HG03439 (cell line): ENCODE measurements at regions not wholly inside any gene's neighbourhood (a gene's known extent, or its start where the extent isn't known, plus 50 kb on each side); places are given as distances from the start of the nearest gene placed in this dataset.

ENCODE experiments used
- ATAC-seq: cut with Tn5 transposase; IDR thresholded peaks from one replicate; pipeline ENCODE4 v1.9.1; 2021; ENCODE audit warnings: mild to moderate bottlenecking, moderate library complexity; ENCODE audit not compliant: unreplicated experiment

DNA sequence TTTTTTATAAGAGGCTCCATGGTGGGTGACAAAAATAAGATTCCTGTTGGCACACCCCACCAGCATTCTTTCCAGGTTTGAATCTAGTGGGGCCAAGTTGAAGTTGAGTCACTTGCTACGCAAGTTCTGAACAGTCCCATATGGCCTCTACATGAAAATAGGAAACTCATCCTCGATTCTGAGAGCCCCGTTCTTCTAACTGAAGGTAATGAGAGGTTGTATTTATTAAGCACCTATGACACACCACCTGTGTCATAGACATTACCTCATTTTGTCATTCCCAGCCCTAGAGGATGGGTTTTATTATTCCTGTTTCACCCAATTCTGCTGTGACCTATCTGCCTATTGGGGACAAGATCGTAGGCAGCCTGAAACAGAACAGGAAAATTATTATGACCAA is 131.7 kb downstream of the ACTL7B start:
- no peak for ATAC-seq

DNA sequence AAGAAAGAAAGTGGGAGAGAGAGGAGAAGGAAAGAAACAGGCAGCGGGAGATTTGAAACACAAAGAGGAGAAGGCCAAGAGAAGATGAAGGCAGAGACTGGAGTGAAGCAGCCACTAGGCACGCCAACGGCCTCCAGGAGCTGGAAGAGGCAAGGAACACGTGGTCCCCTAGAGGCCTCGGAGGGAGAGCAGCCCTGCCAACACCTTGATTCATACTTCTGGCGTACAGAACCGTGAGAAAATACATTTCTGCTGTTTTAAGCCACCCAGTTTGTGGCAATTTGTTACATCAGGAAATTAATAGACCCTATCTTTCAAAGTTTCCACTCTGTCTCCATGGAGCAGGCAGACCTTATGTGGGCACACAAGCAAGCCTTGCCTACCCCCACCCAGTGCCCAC is 133.4 kb downstream of the ACTL7B start:
- no peak for ATAC-seq

DNA sequence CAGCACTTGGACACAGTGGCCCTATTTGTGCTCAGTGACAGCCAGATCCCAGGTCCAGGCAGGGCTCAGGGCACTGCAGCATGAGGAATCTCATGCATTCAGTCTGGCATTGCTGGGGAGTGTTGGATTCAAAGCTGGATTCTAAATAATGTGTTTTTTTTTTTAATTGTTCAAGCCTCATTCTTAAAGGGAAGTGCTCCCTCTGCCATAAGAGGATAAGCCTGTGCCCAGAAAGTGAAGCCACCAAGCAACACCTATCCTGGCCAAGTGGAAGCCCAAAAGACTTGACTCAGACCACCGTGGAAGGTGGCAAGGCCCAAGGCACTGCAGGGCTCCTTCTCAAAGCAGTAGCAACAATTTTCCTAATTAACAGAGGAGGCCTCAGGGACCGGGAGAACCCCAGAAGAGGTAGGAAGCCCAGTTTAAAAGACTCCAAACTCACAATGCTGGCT is 135.6 kb downstream of the ACTL7B start:
- ATAC-seq, result no peak

DNA sequence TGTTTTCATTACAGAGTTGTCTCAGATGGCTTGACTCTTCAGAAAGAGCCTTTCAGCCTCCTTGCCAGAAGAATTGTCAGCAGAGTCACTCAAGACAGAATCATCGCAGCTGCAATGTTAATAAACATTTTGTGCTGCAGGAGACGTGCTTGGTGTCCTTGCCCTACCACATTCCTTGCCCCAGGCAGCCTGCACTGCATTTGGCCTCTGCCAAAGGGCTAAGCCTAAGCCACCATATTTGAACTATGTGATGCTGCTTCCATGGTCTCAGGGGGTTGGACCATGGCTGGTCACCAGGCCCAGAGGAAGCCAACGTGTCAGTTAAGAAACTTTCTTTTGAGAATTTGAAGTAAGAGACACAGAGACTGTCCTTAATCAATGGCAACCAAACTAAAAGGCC is 145.4 kb downstream of the ACTL7B start:
- no peak for ATAC-seq

DNA sequence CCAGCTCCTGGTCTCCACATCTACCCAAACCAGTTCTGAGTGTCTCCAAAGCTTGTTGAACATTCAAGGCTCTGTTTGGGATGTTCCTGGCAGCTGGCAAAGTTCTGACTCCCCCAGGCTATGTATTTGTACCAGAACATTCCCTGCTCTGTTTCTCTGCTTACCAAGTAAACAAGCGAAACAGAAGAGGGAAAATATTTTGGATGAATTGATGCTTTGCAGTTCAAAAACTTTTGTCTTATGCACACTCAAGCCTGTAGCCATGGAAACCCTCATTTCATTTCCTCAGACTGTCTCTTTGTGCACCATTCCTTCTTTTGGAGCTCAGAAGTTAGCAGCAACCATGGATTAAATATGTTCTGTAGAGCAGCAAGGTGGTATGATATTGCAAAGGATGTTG is 145.8 kb downstream of the ACTL7B start:
- ATAC-seq, result no peak

DNA sequence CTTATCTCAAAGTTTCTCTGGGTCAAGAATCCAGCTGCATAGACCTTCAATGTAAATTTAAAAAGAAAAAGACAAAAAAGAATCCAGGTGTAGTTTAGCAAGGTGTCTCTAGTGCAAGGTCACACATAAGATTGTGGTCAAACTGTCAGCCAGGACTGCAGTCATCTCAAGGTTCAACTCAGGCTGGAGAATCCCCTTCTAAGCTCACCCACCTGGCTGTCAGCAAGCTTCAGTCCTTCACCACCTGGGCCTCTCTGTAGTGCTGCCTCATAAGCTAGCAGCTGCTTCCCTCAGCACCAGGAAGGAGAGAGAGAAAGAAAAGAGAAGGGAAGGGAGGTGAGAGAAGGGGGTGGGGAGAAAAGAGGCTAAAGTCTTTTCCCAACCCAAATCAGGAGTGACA is 146.7 kb downstream of the ACTL7B start:
- no peak for ATAC-seq

DNA sequence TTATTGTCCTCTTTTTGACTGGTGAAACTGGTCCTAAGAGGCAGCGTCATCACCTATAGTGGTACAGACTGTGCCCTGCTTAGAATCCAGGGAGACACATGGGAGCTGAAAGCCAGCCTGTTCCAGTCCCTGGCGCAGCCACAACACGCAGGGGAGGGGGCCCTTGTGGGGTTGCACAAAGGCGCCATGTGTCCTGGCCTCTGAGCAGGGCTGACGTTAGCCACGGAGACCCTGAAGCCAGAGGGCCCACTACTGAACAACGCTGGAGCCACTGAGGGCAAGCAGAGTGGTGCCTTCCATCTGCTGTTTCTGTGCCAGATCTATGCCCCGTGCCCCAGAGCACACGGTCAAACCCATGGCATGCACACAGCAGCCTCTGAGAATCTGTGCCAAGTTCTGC is 147.3 kb downstream of the ACTL7B start:
- no peak for ATAC-seq

DNA sequence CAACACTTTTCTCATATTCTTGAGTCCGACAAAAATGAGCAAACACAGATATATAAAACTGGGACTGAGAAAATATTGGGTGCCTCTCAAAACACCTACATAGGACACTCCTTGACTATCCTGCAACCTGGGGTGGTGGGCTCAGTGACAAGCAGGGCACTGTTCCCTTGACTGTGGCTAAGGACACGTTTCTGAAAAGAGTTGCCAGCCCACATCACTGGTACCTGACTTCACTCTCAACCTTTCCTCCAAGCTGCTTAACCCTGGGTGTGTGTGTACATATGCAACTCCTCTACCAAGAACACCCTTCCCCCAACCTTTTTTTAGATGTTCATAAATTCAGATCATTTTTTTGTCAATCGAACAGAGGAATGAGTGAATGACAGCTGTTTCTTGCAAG is 148.7 kb downstream of the ACTL7B start:
- ATAC-seq, result no peak

DNA sequence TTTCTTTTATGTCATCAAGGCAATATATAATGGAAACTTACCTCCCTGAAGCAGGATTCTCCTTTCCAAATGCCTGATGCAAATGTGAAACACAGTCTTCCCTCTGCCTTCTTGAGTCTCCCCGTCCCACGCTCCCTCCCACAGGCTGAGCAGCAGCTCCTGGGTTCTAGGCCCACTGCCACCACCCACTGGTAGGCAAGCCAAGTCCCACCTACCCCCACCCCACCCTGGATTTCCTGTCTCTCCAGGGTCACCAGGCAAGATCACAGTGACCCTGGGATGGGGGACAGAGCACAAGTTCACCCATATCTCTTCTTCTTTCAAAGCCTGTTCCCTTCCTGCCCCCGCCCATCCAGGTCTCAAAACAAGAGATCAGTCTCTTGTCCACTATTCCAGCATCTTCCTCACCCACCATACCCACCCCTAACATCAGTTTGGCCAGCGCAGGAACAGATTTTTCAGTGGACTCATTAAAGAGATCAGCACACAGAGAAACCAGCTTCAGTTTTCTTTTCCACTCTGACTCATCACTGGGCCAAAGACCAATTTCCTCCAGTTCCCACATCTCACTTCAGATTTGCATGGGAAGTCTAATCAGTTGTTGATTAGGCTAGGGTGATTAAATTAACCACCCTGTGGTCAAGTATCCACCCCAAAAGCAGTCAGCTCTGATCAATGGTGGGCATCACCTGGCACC is 151.5 kb downstream of the ACTL7B start:
- ATAC-seq, result no peak

DNA sequence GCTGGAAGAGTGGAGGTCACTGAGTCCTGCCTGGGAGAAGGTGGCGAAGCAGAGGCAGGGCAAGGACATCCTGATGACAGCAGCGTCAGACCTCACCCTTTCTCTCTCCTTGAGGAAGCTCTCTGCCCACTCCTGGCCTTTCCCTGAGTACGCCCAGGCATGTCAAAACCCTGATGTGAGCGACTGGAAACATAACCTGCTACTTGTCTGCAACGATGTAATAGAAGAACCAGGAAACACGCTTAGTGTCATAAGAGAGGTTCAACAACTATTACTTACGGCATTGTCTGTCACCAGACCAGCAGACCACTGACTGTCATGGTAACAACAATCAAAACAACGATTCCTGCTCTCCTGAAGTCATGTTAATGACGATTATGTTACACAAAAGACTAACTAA is 152.4 kb downstream of the ACTL7B start:
- ATAC-seq, result no peak

DNA sequence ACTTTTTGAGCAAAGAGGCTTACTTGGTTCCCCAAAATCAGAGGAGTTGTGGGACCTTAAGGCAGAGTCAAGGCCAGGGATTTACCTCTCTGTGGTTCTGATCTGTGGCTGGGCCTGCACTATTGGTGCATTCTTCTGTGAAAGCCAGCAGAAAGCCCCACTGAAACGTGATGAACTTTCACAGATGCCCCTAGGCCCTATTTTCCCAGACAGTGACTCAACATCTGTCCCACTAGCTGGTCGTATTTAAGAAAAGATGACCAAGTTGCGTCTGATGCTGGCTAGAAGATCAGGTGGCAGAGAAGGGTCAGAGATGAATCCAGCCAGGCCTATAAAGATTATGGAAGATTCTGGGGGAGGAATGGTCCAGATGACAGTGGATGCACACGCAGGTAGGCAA is 153.1 kb downstream of the ACTL7B start:
- no peak for ATAC-seq

DNA sequence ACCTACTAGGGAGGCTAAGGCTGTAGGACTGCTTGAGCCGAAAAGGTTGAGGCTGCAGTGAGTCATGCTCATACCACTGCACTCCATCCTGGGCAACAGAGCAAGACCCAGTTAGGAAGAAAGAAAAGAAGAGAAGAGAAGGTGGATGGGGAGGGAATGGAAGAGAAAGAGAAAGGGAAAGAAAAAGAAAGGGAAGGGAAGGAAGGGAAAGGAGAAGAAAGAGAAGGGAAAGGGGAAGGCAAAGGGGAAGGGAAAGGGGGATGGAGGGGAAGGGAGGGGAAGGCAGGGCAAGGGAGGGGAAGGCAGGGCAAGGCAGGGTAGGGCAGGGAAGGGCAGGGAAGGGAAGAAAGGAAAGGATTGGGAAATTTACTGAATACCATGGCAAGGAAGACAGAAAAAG is 157.0 kb downstream of the ACTL7B start:
- no peak for ATAC-seq

DNA sequence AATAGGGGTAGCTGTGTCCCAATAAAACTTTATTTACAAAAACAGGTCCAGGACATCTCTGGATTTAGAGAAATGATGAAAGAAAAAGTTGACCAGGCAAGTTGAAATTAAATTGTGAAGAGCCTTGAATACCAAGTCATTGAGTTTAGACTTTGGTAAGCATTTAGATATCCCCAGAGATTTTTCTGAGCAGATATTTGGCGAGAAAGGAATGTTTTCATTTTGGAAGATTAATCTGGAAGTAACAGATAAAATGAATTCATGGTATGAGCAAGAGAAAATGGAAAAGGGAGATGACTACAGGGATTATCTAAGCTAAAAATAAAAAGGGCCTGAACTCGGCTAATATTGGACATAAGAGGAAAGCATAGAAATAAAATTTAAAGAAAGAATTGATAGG is 157.6 kb downstream of the ACTL7B start:
- no peak for ATAC-seq

DNA sequence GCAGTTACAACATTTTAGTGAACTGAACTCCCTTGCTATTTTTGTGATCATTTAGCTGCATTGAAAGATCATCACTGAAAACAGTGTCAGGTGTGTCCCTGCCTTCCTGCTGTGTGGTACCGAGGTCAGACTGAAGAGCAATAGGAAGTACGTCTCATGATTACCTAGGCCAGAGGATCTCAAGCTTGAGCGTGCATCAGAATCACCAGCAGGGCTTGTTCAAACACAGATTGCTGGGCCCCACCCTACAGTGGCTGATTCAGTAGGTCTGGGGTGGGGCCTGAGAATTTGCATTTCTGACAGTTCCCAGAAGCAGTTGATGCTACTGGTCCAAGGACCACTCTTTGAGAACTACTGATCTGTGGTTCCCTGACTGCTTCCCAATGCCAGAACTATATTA is 159.6 kb downstream of the ACTL7B start:
- ATAC-seq, result no peak

DNA sequence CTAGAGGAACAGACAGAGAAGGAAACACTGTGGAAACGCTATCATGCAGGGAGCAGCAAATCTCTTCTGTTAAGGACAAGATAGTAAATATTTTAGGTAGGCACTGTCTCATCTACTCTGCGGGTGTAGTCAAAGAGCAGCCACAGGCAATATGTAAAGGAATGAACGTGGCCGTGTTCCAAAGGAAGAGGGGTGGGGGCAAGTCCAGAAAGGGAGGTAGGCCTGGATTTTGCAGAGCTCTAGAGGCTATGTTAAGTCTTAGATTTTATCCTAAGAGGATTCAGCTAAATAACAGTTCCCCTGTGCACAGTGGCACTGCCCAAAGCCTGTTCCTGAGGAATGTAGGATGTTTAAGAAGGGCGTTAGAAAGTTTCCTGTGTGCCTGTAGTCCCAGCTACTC is 161.6 kb downstream of the ACTL7B start:
- no peak for ATAC-seq

DNA sequence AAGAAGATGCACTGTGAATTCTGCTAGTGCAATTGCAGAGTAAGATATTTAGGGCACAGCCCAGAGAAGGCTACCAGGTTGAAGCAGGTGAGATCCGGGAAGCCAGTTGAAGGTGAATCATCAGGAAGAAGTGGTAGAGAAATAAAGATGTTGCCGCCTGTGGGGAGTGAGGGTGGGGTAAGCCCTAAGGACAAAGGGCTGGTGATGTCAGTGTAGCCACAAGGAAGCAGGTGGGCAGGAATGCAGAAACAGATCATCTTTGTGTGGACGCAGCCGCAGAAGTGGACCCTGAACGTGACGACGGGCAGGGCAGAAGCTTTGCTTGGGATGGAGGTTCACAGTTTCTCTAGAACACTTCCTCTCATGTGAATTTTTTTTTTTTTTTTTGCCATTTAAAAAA is 164.2 kb downstream of the ACTL7B start:
- no peak for ATAC-seq

DNA sequence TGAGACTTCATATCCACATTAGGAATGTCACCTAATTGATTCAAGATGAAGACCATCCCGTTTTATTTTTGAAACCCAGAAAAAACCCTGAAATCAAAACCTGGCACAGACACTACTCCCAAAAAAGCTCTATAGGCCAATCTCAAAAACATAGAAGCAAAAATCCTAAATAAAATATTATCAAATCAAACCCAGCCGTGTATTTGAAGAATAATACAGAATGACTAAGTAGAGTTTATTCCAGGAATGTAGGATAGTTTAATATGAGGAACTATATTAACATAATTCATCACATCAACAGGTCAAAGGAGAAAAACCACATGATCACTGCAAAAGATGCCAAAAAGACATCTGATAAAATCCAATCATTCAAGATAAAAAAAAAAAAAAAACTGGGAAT is 167.1 kb downstream of the ACTL7B start:
- no peak for ATAC-seq

DNA sequence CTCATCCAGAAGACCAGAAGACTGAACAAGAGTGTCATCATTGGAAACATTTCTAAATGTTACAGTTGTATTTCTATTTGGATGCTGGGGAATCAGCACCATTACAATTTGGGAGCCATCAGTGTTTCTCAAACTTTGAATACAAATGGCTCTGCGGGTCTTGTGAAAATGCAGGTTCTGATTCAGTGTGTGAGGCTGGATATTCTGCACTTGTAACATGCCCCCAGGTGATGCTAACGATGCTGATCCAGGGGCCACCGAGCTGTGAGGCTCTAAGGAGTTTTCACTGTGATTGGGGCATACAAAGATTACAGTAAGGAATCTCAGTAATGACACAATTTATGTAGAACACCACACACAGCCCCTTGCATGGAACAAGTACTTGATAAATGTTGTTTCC is 167.7 kb downstream of the ACTL7B start:
- no peak for ATAC-seq

DNA sequence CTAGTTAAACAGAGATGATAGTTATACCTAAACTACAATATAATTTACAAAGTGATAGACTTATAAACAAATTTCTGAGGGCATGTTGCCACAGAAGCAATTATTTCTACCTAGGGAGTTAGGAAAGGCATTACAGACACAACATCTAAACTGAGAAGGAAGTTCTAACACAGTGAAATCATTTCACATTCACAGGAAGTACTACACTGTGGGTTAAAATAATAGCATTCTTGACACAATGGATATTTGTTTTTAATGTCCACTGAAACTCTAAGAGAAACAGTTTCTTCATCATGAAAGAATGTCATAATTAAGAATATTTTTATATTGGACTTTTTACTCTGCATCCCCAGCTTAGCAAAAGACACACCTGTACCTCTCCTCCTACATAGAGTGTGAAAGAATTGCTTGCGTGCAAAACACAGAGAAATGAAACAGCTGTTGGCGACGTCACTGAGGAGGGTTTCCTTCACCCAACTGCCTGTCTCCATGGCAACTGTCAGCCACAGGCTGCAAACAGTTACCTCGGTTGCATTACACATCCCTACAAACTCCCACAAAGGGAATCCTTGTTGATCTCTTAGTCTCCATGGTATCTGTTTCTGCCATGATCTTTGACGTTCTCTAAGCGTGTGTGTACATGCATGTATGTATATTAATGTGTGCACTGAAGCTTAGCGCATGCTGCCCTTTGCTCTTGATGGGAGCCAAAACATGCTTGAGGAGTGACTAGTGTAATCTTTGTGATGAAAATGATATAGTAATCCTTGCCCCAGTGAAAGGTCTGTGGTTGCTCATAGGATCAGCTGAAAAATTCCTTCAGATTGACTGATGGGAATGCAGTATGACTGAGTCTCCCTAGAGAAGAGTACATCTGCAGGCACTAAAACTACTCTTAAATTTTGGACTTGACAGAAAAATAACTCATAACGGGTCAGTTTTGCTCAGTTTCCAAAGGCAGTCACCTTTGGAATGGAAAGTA is 168.5 kb downstream of the ACTL7B start:
- ATAC-seq, result no peak

DNA sequence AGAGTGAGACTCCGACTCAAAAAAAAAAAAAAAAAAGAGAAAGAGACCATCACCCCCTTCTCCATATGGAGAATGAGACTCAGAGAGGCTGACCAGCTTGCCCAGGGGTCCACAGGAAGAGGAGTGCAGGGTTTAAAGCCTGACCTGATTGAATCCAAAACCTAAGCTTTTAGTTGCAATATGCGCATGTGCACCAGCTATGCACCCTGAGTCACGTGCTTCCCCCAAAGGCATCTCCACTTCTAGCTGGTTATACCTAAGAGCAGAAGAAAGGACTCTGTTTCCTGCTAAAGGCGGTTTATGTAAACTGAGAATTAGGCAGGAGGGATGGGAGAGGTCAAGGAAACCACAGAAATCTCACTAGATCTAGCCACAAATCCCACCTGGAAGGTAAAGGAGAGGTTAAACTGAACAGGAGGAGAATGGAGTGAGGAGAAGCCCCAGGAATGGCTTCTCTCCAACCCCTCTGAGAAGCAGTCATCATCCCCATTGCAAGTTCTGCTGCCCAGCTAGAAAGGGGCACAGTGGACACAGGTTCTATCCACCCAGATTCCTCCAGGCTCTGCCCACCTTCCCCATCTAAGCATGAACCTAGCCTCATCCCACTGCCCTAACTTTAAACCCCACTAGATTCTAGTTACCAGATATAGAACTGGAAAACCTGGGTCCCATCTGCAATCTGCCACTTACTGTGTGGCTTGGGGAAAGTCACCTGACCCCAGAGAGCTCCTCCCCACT is 171.3 kb downstream of the ACTL7B start:
- no peak for ATAC-seq

DNA sequence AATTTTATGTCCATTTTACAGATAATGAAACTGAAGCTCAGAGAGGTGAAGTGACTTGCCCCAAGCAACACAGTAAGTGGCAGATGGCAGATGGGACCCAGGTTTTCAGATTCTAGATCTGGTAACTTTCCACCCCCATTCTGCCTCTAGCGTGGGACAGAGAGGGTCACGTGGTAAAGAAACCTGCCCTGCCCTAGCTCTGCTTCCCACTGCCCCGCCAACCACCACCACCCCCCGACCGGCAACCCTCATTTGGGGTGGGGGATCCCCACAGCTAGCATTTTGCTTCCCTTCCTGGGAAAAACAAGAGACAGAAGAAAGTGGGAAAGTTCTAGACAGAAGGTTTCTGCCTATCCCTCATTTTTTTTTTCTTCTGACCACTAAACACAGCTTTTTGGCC is 172.5 kb downstream of the ACTL7B start:
- ATAC-seq, result no peak
